Neural progenitor cell (in vitro differentiated cells): ENCODE measurements at regions not wholly inside any gene's neighbourhood (a gene's known extent, or its start where the extent isn't known, plus 50 kb on each side); places are given as distances from the start of the nearest gene placed in this dataset.

ENCODE experiments used
- DNase-seq: peaks from one replicate; pipeline ENCODE4 v3.0.0-alpha.2; 2016; ENCODE audit warnings: low spot score
- H2AFZ ChIP-seq: fragments of 200-600 bp; sonication (generic); replicated peaks from 2 replicates; pipeline ENCODE4 v1.6.1; 2016; ENCODE audit warnings: antibody characterized with exemption
- H3F3A ChIP-seq: fragments of 200-600 bp; sonication (generic); 2 replicates; pipeline ENCODE4 v1.6.1; 2016; ENCODE audit warnings: antibody characterized with exemption, low read depth
- H3K27ac ChIP-seq: fragments of 200-600 bp; sonication (generic); 2 replicates; pipeline ENCODE4 v1.5.1; 2016; ENCODE audit warnings: mild to moderate bottlenecking
- H3K27me3 ChIP-seq: fragments of 200-600 bp; sonication (generic); 2 replicates; pipeline ENCODE4 v1.6.1; 2016; ENCODE audit warnings: mild to moderate bottlenecking, moderate library complexity
- H3K36me3 ChIP-seq: fragments of 200-600 bp; sonication (generic); 2 replicates; pipeline ENCODE4 v1.5.1; 2016
- H3K4me1 ChIP-seq: fragments of 200-600 bp; sonication (generic); 2 replicates; pipeline ENCODE4 v1.6.1; 2016; ENCODE audit warnings: mixed run types
- H3K4me2 ChIP-seq: fragments of 200-600 bp; sonication (generic); 2 replicates; pipeline ENCODE4 v1.6.1; 2016
- H3K4me3 ChIP-seq: fragments of 200-600 bp; sonication (generic); 2 replicates; pipeline ENCODE4 v1.5.1; 2016
- H3K79me2 ChIP-seq: fragments of 200-600 bp; sonication (generic); 2 replicates; pipeline ENCODE4 v1.6.1; 2016; ENCODE audit warnings: low read depth
- H3K9ac ChIP-seq: fragments of 200-600 bp; sonication (generic); 2 replicates; pipeline ENCODE4 v1.6.1; 2016
- H3K9me3 ChIP-seq: fragments of 200-600 bp; sonication (generic); 2 replicates; pipeline ENCODE4 v1.5.1; 2016; ENCODE audit warnings: low read depth
- H4K20me1 ChIP-seq: fragments of 200-600 bp; sonication (generic); 2 replicates; pipeline ENCODE4 v1.6.1; 2016; ENCODE audit warnings: low read depth
- H3K27ac Mint-ChIP-seq: 3 replicates; pipeline ENCODE4 v1.8.0; 2021; ENCODE audit warnings: mixed read lengths
- H3K27me3 Mint-ChIP-seq: 2 replicates; pipeline ENCODE4 v1.8.0; 2022; ENCODE audit warnings: low read depth, mild to moderate bottlenecking, inconsistent platforms, moderate library complexity, mixed read lengths; ENCODE audit not compliant: insufficient read depth
- H3K36me3 Mint-ChIP-seq: 3 replicates; pipeline ENCODE4 v1.8.0; 2021; ENCODE audit warnings: mixed read lengths
- H3K4me1 Mint-ChIP-seq: 3 replicates; pipeline ENCODE4 v1.8.0; 2021; ENCODE audit warnings: mixed read lengths
- H3K4me3 Mint-ChIP-seq: 3 replicates; pipeline ENCODE4 v1.8.0; 2021; ENCODE audit warnings: mild to moderate bottlenecking, moderate library complexity, mixed read lengths
- H3K9me3 Mint-ChIP-seq: 3 replicates; pipeline ENCODE4 v1.8.0; 2020; ENCODE audit warnings: mixed read lengths
- CTCF ChIP-seq: fragments of 200-600 bp; sonication (generic); IDR thresholded peaks from 2 replicates; pipeline ENCODE4 v1.5.1; 2017; ENCODE audit warnings: antibody characterized with exemption, mild to moderate bottlenecking
- EZH2 ChIP-seq: fragments of 200-600 bp; sonication (generic); IDR thresholded peaks from 2 replicates; pipeline ENCODE4 v1.6.1; 2017; ENCODE audit warnings: antibody characterized with exemption, mild to moderate bottlenecking, moderate library complexity
- EZH2phosphoT487 ChIP-seq: fragments of 200-600 bp; sonication (generic); IDR thresholded peaks from 2 replicates; pipeline ENCODE4 v1.6.1; 2017; ENCODE audit warnings: antibody characterized with exemption

- Histone ChIP-seq H3K9me3 (no peaks in the 10 kb centered on the region), H3K36me3 (no peaks in the 10 kb centered on the region), H3K4me2 (no peak overlapping the region), H3K9ac (no peak overlapping the region), H3K4me3 (no peak overlapping the region), H3K27ac (no peak overlapping the region), H3K4me1 (no peaks in the 10 kb centered on the region), H3K27me3 (no peaks in the 10 kb centered on the region), H3F3A (no peaks in the 10 kb centered on the region), H3K79me2 (no peaks in the 10 kb centered on the region), H2AFZ (no peak overlapping the region), H4K20me1 (no peaks in the 10 kb centered on the region)
- Mint-ChIP-seq H3K27me3 (peaks cover 10% of the 10 kb centered on the region), H3K36me3 (no peaks in the 10 kb centered on the region), H3K9me3 (peaks cover 40% of the 10 kb centered on the region), H3K27ac (no peak overlapping the region), H3K4me1 (no peaks in the 10 kb centered on the region), H3K4me3 (no peak overlapping the region)
- DNase-seq, result no peak
- TF ChIP-seq EZH2, result no peak
- peak; percentile 10 for TF ChIP-seq CTCF
- no peak for TF ChIP-seq EZH2phosphoT487
Measured at GRCh38 chr1:219724440-219724839, 111.5 kb upstream of the ZC3H11B start.

DNA sequence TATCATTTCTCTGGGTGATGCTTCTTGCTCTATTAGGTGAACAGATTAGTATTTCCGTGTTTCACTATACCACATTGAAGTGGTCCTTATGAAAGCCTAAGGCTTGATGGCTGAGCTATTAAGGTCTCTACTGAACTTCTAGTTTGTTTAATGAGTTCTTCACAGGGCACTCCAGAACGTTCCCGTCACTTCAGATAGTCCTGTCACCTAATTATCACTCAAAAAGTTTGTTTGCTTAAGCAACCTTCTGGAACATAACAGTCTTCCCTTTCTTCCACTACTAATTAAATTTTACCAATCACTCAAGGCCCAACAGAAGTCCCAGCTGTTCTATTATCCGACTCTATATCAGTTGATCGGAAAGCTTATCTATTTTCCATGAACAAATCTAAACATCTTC is 104.6 kb upstream of the ZC3H11B start:
- Histone ChIP-seq H3K9ac (no peak overlapping the region), H3K27me3 (no peaks in the 10 kb centered on the region), H3K79me2 (no peaks in the 10 kb centered on the region), H3K36me3 (no peaks in the 10 kb centered on the region), H2AFZ (no peak overlapping the region), H3K4me3 (no peak overlapping the region), H3K9me3 (no peaks in the 10 kb centered on the region), H3K4me1 (peaks cover 9% of the 10 kb centered on the region), H3F3A (no peaks in the 10 kb centered on the region), H3K27ac (no peak overlapping the region), H4K20me1 (no peaks in the 10 kb centered on the region), H3K4me2 (no peak overlapping the region)
- no peak overlapping the region for H3K27ac Mint-ChIP-seq
- DNase-seq, result no peak
- peaks cover 2% of the 10 kb centered on the region for H3K27me3 Mint-ChIP-seq
- H3K9me3 Mint-ChIP-seq, result no peaks in the 10 kb centered on the region
- H3K4me1 Mint-ChIP-seq, result peaks cover 7% of the 10 kb centered on the region
- H3K36me3 Mint-ChIP-seq, result no peaks in the 10 kb centered on the region
- no peak overlapping the region for H3K4me3 Mint-ChIP-seq
- TF ChIP-seq EZH2 (no peak), EZH2phosphoT487 (no peak), CTCF (no peak)

GRCh38 chr1:219716611-219717114 is 103.8 kb upstream of the ZC3H11B start:
- no peak for DNase-seq
- H3K4me1 Mint-ChIP-seq, result peaks cover 7% of the 10 kb centered on the region
- no peak overlapping the region for H3K4me2 ChIP-seq
- H3K36me3 Mint-ChIP-seq, result no peaks in the 10 kb centered on the region
- no peaks in the 10 kb centered on the region for H3K79me2 ChIP-seq
- H3K27me3 Mint-ChIP-seq, result no peaks in the 10 kb centered on the region
- no peaks in the 10 kb centered on the region for H3K9me3 Mint-ChIP-seq
- H3K27me3 ChIP-seq, result no peaks in the 10 kb centered on the region
- no peaks in the 10 kb centered on the region for H4K20me1 ChIP-seq
- H3K27ac Mint-ChIP-seq, result no peak overlapping the region
- H3K4me1 ChIP-seq, result peaks cover 9% of the 10 kb centered on the region
- H3K4me3 Mint-ChIP-seq, result no peak overlapping the region
- TF ChIP-seq EZH2 (no peak), CTCF (no peak), EZH2phosphoT487 (no peak)
- no peaks in the 10 kb centered on the region for H3F3A ChIP-seq
- no peak overlapping the region for H3K4me3 ChIP-seq
- no peaks in the 10 kb centered on the region for H3K9me3 ChIP-seq
- H3K9ac ChIP-seq, result no peak overlapping the region
- no peak overlapping the region for H3K27ac ChIP-seq
- H2AFZ ChIP-seq, result no peak overlapping the region
- H3K36me3 ChIP-seq, result no peaks in the 10 kb centered on the region
